Gastrocnemius medialis (tissue), 4 donors: ENCODE measurements at regions not wholly inside any gene's neighbourhood (a gene's known extent, or its start where the extent isn't known, plus 50 kb on each side); places are given as distances from the start of the nearest gene placed in this dataset.
A peak's percentile ranks its signal among the peaks of the same experiment; 100 is the strongest.

Experiments used
- ATAC-seq, 2 donors: fragments of 150-250 bp; one replicate each; pipeline ENCODE4 v1.9.1; 2016
- DNase-seq, 2 donors: peaks; one replicate each; pipeline ENCODE4 v3.0.0-alpha.2; 2019
- H3K27ac ChIP-seq, 4 donors: fragments of 200-600 bp; sonication (generic); 1 replicate in 1 of 4; 2 replicates in 3 of 4; pipeline ENCODE4 v1.5.1; 2016 to 2018; ENCODE audit warnings: mild to moderate bottlenecking in 2 of 4, moderate library complexity in 1 of 4
- H3K27me3 ChIP-seq, 3 donors: fragments of 200-600 bp; sonication (generic) in 2 of 3; 1 replicate in 1 of 3; 2 replicates in 2 of 3; pipeline versions ENCODE4 v1.5.1 to v1.6.0; 2016 to 2019; ENCODE audit warnings: mild to moderate bottlenecking in 1 of 3, moderate library complexity in 1 of 3
- H3K36me3 ChIP-seq, 2 donors: fragments of 200-600 bp; sonication (generic) in 1 of 2; one replicate each; pipeline ENCODE4 v1.5.1; 2017 to 2018
- H3K4me1 ChIP-seq, 2 donors: fragments of 200-600 bp; sonication (generic) in 1 of 2; one replicate each; pipeline ENCODE4 v1.5.1; 2016 to 2017; ENCODE audit warnings: mild to moderate bottlenecking in 2 of 2
- H3K4me3 ChIP-seq, 4 donors: fragments of 200-600 bp; sonication (generic) in 3 of 4; 1 replicate in 1 of 4; 2 replicates in 3 of 4; pipeline ENCODE4 v1.5.1; 2016 to 2019; ENCODE audit warnings: mild to moderate bottlenecking in 2 of 4
- H3K9me3 ChIP-seq, 3 donors: fragments of 200-600 bp; sonication (generic) in 2 of 3; 1 replicate in 1 of 3; 2 replicates in 2 of 3; pipeline ENCODE4 v1.5.1; 2016 to 2019
- CTCF ChIP-seq, 5 experiments: fragments of 450-650 bp in 3 of 5; fragments of 200-600 bp in 2 of 5; sonication (generic) in 2 of 5; IDR thresholded peaks in 4 of 5; conservative IDR thresholded peaks in 1 of 5; 1 replicate in 4 of 5; 2 replicates in 1 of 5; pipeline ENCODE4 v1.5.1; 2016 to 2019; ENCODE audit warnings: antibody characterized with exemption in 5 of 5, mild to moderate bottlenecking in 3 of 5, moderate library complexity in 3 of 5
- POLR2A ChIP-seq, 2 donors: fragments of 450-650 bp; IDR thresholded peaks; one replicate each; pipeline ENCODE4 v1.6.1; 2017; ENCODE audit warnings: antibody characterized with exemption in 2 of 2, mild to moderate bottlenecking in 2 of 2, moderate library complexity in 2 of 2
- in situ Hi-C, 4 donors: fragments of 200-750 bp; cut with MboI; loops; one replicate each; pipeline versions ENCODE4 v1.15.0 to v1.8.0; 2017; ENCODE audit warnings: low sequenced_read_pairs in 4 of 4
- intact Hi-C: fragments of 100-400 bp; cut with DNase I; formaldehyde crosslinking; loops from one replicate; pipeline ENCODE4 v1.15.1; 2023; ENCODE audit warnings: low total_unique reads

GRCh38 chr15:70569091-70569713 is 194.2 kb downstream of the UACA start:
- ATAC-seq (no peak), DNase-seq (no peak)
- TF ChIP-seq POLR2A (IDR thresholded peaks at IDR 0.05) (no peak), CTCF (IDR thresholded peaks at IDR 0.05 in 4 of 5, conservative IDR thresholded peaks at IDR 0.05 in 1 of 5) (peak in 1 of 5 experiments; percentile 37)
- Histone ChIP-seq H3K36me3 (no peaks in the 10 kb centered on the region), H3K27me3 (no peaks in the 10 kb centered on the region), H3K4me1 (no peaks in the 10 kb centered on the region), H3K4me3 (no peak overlapping the region), H3K9me3 (no peaks in the 10 kb centered on the region), H3K27ac (no peak overlapping the region)
- in situ Hi-C loops (no loop called here), intact Hi-C loops (no loop called here)

GRCh38 chr15:70566989-70567388 is 196.4 kb downstream of the UACA start:
- DNase-seq = no peak
- Histone ChIP-seq H3K4me1 (no peaks in the 10 kb centered on the region), H3K27me3 (no peaks in the 10 kb centered on the region), H3K27ac (no peak overlapping the region), H3K9me3 (no peaks in the 10 kb centered on the region), H3K4me3 (no peak overlapping the region), H3K36me3 (no peaks in the 10 kb centered on the region)
- TF ChIP-seq CTCF (IDR thresholded peaks at IDR 0.05 in 4 of 5, conservative IDR thresholded peaks at IDR 0.05 in 1 of 5) (no peak), POLR2A (IDR thresholded peaks at IDR 0.05) (no peak)
- no peak for ATAC-seq
- in situ Hi-C loops (no loop called here), intact Hi-C loops (no loop called here)

- DNase-seq (no peak), ATAC-seq (no peak)
- no peak overlapping the region for H3K4me3 ChIP-seq
- no peak overlapping the region for H3K27ac ChIP-seq
- H3K36me3 ChIP-seq = no peaks in the 10 kb centered on the region
- no peaks in the 10 kb centered on the region for H3K9me3 ChIP-seq
- in situ Hi-C loops (no loop called here), intact Hi-C loops (no loop called here)
- H3K27me3 ChIP-seq = no peaks in the 10 kb centered on the region
- no peak for TF ChIP-seq CTCF (IDR thresholded peaks at IDR 0.05 in 4 of 5, conservative IDR thresholded peaks at IDR 0.05 in 1 of 5)
- no peak for TF ChIP-seq POLR2A (IDR thresholded peaks at IDR 0.05)
- no peaks in the 10 kb centered on the region for H3K4me1 ChIP-seq
Measured at GRCh38 chr15:70566047-70566835, 197.1 kb downstream of the UACA start.

- Histone ChIP-seq H3K36me3 (no peaks in the 10 kb centered on the region), H3K27ac (no peak overlapping the region), H3K27me3 (no peaks in the 10 kb centered on the region), H3K9me3 (no peaks in the 10 kb centered on the region), H3K4me1 (peaks cover 12 to 13% of the 10 kb centered on the region in 2 donors), H3K4me3 (no peak overlapping the region)
- DNase-seq = no peak
- intact Hi-C loops (no loop called here), in situ Hi-C loops (no loop called here)
- ATAC-seq = no peak
- TF ChIP-seq POLR2A (IDR thresholded peaks at IDR 0.05) = no peak
- TF ChIP-seq CTCF (IDR thresholded peaks at IDR 0.05 in 4 of 5, conservative IDR thresholded peaks at IDR 0.05 in 1 of 5) = no peak
Measured at GRCh38 chr15:70563561-70564095, 199.7 kb downstream of the UACA start.
